WTC11 (cell line): ENCODE measurements at regions not wholly inside any gene's neighbourhood (a gene's known extent, or its start where the extent isn't known, plus 50 kb on each side); places are given as distances from the start of the nearest gene placed in this dataset.

Source experiments
- ATAC-seq: fragments of 200-7000 bp; cut with Tn5 transposase; 2 replicates; pipeline ENCODE4 v1.10.0; 2021; ENCODE audit warnings: mild to moderate bottlenecking, moderate library complexity
- CTCF ChIA-PET: fragments of 300-600 bp; sonication (Branson Sonifier 250); formaldehyde crosslinking; loops from one replicate; lab custom pipeline; 2021; ENCODE audit warnings: antibody characterized with exemption; lab: Charles Lee
- POLR2A ChIA-PET: fragments of 350-600 bp; sonication (Branson Sonifier 250); formaldehyde crosslinking; loops from one replicate; lab custom pipeline; 2021; ENCODE audit warnings: antibody characterized with exemption; lab: Charles Lee
- DNase-seq: peaks from one replicate; pipeline ENCODE4 v3.0.0; 2021; ENCODE audit warnings: low spot score
- H3K27ac Mint-ChIP-seq: 2 replicates; pipeline ENCODE4 v1.8.0; 2021; ENCODE audit warnings: mixed read lengths
- H3K27me3 Mint-ChIP-seq: 2 replicates; pipeline ENCODE4 v1.8.0; 2021; ENCODE audit warnings: low read depth, mild to moderate bottlenecking, moderate library complexity, mixed read lengths
- H3K36me3 Mint-ChIP-seq: 2 replicates; pipeline ENCODE4 v1.8.0; 2021; ENCODE audit warnings: mixed read lengths
- H3K4me1 Mint-ChIP-seq: 2 replicates; pipeline ENCODE4 v1.8.0; 2022; ENCODE audit warnings: mixed read lengths
- H3K4me3 Mint-ChIP-seq: 2 replicates; pipeline ENCODE4 v1.8.0; 2021; ENCODE audit warnings: mild to moderate bottlenecking, moderate library complexity, mixed read lengths
- H3K9me3 Mint-ChIP-seq: 2 replicates; pipeline ENCODE4 v1.8.0; 2021; ENCODE audit warnings: mixed read lengths
- CREB1 ChIP-seq: sonication (generic); formaldehyde crosslinking; IDR thresholded peaks from 2 replicates; pipeline ENCODE4 v1.8.0; 2023; ENCODE audit warnings: mild to moderate bottlenecking, missing genetic modification reagents
- CREM ChIP-seq: sonication (generic); formaldehyde crosslinking; IDR thresholded peaks from 2 replicates; pipeline ENCODE4 v1.8.1; 2022; ENCODE audit warnings: mild to moderate bottlenecking, missing genetic modification reagents, moderate library complexity
- MXD4 ChIP-seq: fragments of 250-450 bp; sonication (Bioruptor Pico); IDR thresholded peaks from 2 replicates; pipeline ENCODE4 v1.8.0; 2021; ENCODE audit warnings: mild to moderate bottlenecking, moderate library complexity, borderline replicate concordance
- MYBL2 ChIP-seq: sonication (generic); formaldehyde crosslinking; IDR thresholded peaks from 2 replicates; pipeline ENCODE4 v1.8.1; 2023; ENCODE audit warnings: mild to moderate bottlenecking, moderate library complexity, missing genetic modification reagents
- OVOL2 ChIP-seq: fragments of 250-450 bp; sonication (Bioruptor Pico); IDR thresholded peaks from 2 replicates; pipeline ENCODE4 v1.9.0; 2021; ENCODE audit warnings: mild to moderate bottlenecking, borderline replicate concordance
- RELA ChIP-seq: sonication (generic); formaldehyde crosslinking; IDR thresholded peaks from 2 replicates; pipeline ENCODE4 v1.8.1; 2022; ENCODE audit warnings: missing genetic modification reagents, mild to moderate bottlenecking, borderline replicate concordance
- RORB ChIP-seq: fragments of 250-450 bp; sonication (Bioruptor Pico); IDR thresholded peaks from 2 replicates; pipeline ENCODE4 v1.9.0; 2021; ENCODE audit warnings: mild to moderate bottlenecking
- TCF7 ChIP-seq: sonication (generic); formaldehyde crosslinking; IDR thresholded peaks from 2 replicates; pipeline ENCODE4 v1.8.0; 2022; ENCODE audit warnings: mild to moderate bottlenecking, low read depth, missing genetic modification reagents, moderate library complexity
- TEAD1 ChIP-seq: sonication (generic); formaldehyde crosslinking; IDR thresholded peaks from 2 replicates; pipeline ENCODE4 v1.8.0; 2022; ENCODE audit warnings: mild to moderate bottlenecking, missing genetic modification reagents
- ZBTB21 ChIP-seq: sonication (generic); formaldehyde crosslinking; IDR thresholded peaks from 2 replicates; pipeline ENCODE4 v1.8.1; 2023; ENCODE audit warnings: mild to moderate bottlenecking, missing genetic modification reagents, borderline replicate concordance
- ZNF219 ChIP-seq: sonication (generic); formaldehyde crosslinking; IDR thresholded peaks from 2 replicates; pipeline ENCODE4 v1.8.0; 2023; ENCODE audit warnings: missing genetic modification reagents, mild to moderate bottlenecking, borderline replicate concordance
- ZNF232 ChIP-seq: sonication (generic); formaldehyde crosslinking; IDR thresholded peaks from 2 replicates; pipeline ENCODE4 v1.8.0; 2022; ENCODE audit warnings: mild to moderate bottlenecking, missing genetic modification reagents
- ZNF416 ChIP-seq: fragments of 250-450 bp; sonication (Bioruptor Pico); IDR thresholded peaks from 2 replicates; pipeline ENCODE4 v1.9.0; 2021; ENCODE audit warnings: mild to moderate bottlenecking, inconsistent platforms
- TF ChIP-seq, protein P1 (sequence below): sonication (generic); formaldehyde crosslinking; IDR thresholded peaks from 2 replicates; pipeline ENCODE4 v1.8.0; 2023; ENCODE audit warnings: missing genetic modification reagents
- TF ChIP-seq, protein P2 (sequence below): sonication (generic); formaldehyde crosslinking; IDR thresholded peaks from 2 replicates; pipeline ENCODE4 v1.8.1; 2022; ENCODE audit warnings: missing genetic modification reagents, borderline replicate concordance
- TF ChIP-seq, protein P3 (sequence below): sonication (generic); formaldehyde crosslinking; conservative IDR thresholded peaks from 2 replicates; pipeline ENCODE4 v1.8.1; 2023; ENCODE audit warnings: mild to moderate bottlenecking, low read depth, missing genetic modification reagents, moderate library complexity
- TF ChIP-seq, protein P4 (sequence below): fragments of 250-450 bp; sonication (Bioruptor Pico); IDR thresholded peaks from 2 replicates; pipeline ENCODE4 v1.9.0; 2021; ENCODE audit warnings: mild to moderate bottlenecking
- TF ChIP-seq, protein P5 (sequence below): sonication (generic); formaldehyde crosslinking; IDR thresholded peaks from 2 replicates; pipeline ENCODE4 v1.8.1; 2023; ENCODE audit warnings: mild to moderate bottlenecking, missing genetic modification reagents
- TF ChIP-seq, protein P6 (sequence below): sonication (generic); formaldehyde crosslinking; IDR thresholded peaks from 2 replicates; pipeline ENCODE4 v1.8.1; 2023; ENCODE audit warnings: mild to moderate bottlenecking, moderate library complexity, missing genetic modification reagents
- TF ChIP-seq, protein P7 (sequence below): sonication (generic); formaldehyde crosslinking; IDR thresholded peaks from 2 replicates; pipeline ENCODE4 v1.8.0; 2022; ENCODE audit warnings: mild to moderate bottlenecking, missing genetic modification reagents

DNA sequence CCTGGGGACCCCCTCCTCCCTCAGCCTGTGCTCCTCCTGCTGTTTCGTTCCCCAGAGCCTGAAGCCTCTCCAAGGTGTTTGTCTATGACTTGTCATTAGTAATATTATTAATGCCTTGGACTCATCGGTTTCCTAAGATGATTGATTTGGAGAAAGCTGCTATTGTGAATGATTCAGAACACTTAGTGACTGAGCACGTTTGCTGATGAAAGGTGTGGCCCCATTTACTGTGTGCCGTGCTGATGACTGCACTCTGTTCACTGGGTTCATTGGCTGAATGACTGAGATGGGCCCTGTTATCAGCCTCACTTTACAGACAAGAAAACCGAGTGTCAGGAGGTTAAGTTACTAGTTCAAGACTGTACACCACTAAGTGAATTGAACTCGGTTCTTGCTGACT, 111.4 kb downstream of the SPP2 start (continued):
- TF ChIP-seq CREB1 (CRISPR knock-in tag) (no peak), ZNF416 (CRISPR knock-in tag) (no peak), TEAD1 (CRISPR knock-in tag) (no peak), TCF7 (CRISPR knock-in tag) (no peak), OVOL2 (CRISPR knock-in tag) (no peak), ZNF232 (no peak), ZNF219 (CRISPR knock-in tag) (no peak), MYBL2 (CRISPR knock-in tag) (no peak)
- TF ChIP-seq, protein P1, sequence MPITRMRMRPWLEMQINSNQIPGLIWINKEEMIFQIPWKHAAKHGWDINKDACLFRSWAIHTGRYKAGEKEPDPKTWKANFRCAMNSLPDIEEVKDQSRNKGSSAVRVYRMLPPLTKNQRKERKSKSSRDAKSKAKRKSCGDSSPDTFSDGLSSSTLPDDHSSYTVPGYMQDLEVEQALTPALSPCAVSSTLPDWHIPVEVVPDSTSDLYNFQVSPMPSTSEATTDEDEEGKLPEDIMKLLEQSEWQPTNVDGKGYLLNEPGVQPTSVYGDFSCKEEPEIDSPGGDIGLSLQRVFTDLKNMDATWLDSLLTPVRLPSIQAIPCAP = no peak
- TF ChIP-seq, protein P2, sequence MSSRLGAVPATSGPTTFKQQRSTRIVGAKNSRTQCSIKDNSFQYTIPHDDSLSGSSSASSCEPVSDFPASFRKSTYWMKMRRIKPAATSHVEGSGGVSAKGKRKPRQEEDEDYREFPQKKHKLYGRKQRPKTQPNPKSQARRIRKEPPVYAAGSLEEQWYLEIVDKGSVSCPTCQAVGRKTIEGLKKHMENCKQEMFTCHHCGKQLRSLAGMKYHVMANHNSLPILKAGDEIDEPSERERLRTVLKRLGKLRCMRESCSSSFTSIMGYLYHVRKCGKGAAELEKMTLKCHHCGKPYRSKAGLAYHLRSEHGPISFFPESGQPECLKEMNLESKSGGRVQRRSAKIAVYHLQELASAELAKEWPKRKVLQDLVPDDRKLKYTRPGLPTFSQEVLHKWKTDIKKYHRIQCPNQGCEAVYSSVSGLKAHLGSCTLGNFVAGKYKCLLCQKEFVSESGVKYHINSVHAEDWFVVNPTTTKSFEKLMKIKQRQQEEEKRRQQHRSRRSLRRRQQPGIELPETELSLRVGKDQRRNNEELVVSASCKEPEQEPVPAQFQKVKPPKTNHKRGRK (CRISPR knock-in tag) = no peak
- TF ChIP-seq, protein P3, sequence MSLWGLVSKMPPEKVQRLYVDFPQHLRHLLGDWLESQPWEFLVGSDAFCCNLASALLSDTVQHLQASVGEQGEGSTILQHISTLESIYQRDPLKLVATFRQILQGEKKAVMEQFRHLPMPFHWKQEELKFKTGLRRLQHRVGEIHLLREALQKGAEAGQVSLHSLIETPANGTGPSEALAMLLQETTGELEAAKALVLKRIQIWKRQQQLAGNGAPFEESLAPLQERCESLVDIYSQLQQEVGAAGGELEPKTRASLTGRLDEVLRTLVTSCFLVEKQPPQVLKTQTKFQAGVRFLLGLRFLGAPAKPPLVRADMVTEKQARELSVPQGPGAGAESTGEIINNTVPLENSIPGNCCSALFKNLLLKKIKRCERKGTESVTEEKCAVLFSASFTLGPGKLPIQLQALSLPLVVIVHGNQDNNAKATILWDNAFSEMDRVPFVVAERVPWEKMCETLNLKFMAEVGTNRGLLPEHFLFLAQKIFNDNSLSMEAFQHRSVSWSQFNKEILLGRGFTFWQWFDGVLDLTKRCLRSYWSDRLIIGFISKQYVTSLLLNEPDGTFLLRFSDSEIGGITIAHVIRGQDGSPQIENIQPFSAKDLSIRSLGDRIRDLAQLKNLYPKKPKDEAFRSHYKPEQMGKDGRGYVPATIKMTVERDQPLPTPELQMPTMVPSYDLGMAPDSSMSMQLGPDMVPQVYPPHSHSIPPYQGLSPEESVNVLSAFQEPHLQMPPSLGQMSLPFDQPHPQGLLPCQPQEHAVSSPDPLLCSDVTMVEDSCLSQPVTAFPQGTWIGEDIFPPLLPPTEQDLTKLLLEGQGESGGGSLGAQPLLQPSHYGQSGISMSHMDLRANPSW = no peak
- TF ChIP-seq, protein P4, sequence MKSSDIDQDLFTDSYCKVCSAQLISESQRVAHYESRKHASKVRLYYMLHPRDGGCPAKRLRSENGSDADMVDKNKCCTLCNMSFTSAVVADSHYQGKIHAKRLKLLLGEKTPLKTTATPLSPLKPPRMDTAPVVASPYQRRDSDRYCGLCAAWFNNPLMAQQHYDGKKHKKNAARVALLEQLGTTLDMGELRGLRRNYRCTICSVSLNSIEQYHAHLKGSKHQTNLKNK (CRISPR knock-in tag) = no peak
- TF ChIP-seq, all 79 proteins: peak for 0

DNA sequence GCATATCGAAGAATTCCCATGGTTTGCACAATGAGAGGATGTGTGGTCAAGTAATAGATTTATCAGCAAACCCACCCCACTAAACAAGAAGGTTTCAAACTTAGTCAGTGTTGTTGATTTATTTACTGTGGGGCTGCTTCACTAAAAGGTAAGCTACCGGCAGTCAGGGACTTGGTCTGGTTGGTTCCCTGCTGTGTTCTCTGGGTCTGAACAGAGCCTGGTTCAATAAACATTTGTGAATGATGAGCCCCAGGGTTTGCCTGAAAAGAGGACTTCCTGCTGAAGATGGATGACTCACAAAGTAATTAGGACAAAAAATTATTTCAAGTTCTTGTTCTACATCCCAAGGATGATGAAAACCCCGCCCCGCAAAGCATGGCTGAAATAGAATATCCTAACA, 108.3 kb downstream of the SPP2 start:
- no peak overlapping the region for H3K4me3 Mint-ChIP-seq
- H3K9me3 Mint-ChIP-seq = peaks cover 6% of the 10 kb centered on the region; the same call in 1 of the 2 replicates
- ChIA-PET CTCF (no interaction called here), POLR2A (no interaction called here)
- no peak for DNase-seq
- peaks cover 19% of the 10 kb centered on the region for H3K4me1 Mint-ChIP-seq
- no peaks in the 10 kb centered on the region; the same call in 1 of the 2 replicates for H3K27me3 Mint-ChIP-seq
- H3K27ac Mint-ChIP-seq = no peak overlapping the region
- no peaks in the 10 kb centered on the region for H3K36me3 Mint-ChIP-seq
- no peak for ATAC-seq
- TF ChIP-seq CREM (CRISPR knock-in tag) (no peak), ZBTB21 (CRISPR knock-in tag) (no peak), RORB (CRISPR knock-in tag) (no peak), RELA (no peak), MXD4 (CRISPR knock-in tag) (no peak)
- TF ChIP-seq, protein P1 = no peak
- TF ChIP-seq, protein P5, sequence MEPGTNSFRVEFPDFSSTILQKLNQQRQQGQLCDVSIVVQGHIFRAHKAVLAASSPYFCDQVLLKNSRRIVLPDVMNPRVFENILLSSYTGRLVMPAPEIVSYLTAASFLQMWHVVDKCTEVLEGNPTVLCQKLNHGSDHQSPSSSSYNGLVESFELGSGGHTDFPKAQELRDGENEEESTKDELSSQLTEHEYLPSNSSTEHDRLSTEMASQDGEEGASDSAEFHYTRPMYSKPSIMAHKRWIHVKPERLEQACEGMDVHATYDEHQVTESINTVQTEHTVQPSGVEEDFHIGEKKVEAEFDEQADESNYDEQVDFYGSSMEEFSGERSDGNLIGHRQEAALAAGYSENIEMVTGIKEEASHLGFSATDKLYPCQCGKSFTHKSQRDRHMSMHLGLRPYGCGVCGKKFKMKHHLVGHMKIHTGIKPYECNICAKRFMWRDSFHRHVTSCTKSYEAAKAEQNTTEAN (CRISPR knock-in tag) = no peak
- TF ChIP-seq, protein P6, sequence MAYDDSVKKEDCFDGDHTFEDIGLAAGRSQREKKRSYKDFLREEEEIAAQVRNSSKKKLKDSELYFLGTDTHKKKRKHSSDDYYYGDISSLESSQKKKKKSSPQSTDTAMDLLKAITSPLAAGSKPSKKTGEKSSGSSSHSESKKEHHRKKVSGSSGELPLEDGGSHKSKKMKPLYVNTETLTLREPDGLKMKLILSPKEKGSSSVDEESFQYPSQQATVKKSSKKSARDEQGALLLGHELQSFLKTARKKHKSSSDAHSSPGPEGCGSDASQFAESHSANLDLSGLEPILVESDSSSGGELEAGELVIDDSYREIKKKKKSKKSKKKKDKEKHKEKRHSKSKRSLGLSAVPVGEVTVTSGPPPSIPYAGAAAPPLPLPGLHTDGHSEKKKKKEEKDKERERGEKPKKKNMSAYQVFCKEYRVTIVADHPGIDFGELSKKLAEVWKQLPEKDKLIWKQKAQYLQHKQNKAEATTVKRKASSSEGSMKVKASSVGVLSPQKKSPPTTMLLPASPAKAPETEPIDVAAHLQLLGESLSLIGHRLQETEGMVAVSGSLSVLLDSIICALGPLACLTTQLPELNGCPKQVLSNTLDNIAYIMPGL (CRISPR knock-in tag) = no peak
- TF ChIP-seq, protein P7, sequence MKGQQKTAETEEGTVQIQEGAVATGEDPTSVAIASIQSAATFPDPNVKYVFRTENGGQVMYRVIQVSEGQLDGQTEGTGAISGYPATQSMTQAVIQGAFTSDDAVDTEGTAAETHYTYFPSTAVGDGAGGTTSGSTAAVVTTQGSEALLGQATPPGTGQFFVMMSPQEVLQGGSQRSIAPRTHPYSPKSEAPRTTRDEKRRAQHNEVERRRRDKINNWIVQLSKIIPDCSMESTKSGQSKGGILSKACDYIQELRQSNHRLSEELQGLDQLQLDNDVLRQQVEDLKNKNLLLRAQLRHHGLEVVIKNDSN (CRISPR knock-in tag) = no peak
